Trophoblast cell (in vitro differentiated cells and primary cell): ENCODE measurements at regions not wholly inside any gene's neighbourhood (a gene's known extent, or its start where the extent isn't known, plus 50 kb on each side); places are given as distances from the start of the nearest gene placed in this dataset.

ENCODE experiments used
- DNase-seq, 2 donors: peaks; one replicate each; pipeline ENCODE4 v3.0.0-alpha.2; 2016
- H2AFZ ChIP-seq: 2 replicates; pipeline ENCODE4 v1.6.1; 2013; ENCODE audit warnings: low read length, moderate library complexity, mild to moderate bottlenecking; ENCODE audit not compliant: insufficient read depth, poor library complexity
- H2AK5ac ChIP-seq: 2 replicates; pipeline ENCODE4 v1.6.1; 2013; ENCODE audit warnings: mild to moderate bottlenecking, low read length
- H2BK120ac ChIP-seq: 2 replicates; pipeline ENCODE4 v1.6.1; 2013; ENCODE audit warnings: low read length, mild to moderate bottlenecking, moderate library complexity; ENCODE audit not compliant: insufficient read depth, poor library complexity
- H2BK12ac ChIP-seq: 2 replicates; pipeline ENCODE4 v1.6.1; 2013; ENCODE audit warnings: mild to moderate bottlenecking, low read length, moderate library complexity
- H2BK5ac ChIP-seq: 2 replicates; pipeline ENCODE4 v1.6.1; 2013; ENCODE audit warnings: low read length, low read depth, moderate library complexity, mild to moderate bottlenecking; ENCODE audit not compliant: poor library complexity
- H3K14ac ChIP-seq: 2 replicates; pipeline ENCODE4 v1.6.1; 2013; ENCODE audit warnings: mild to moderate bottlenecking, low read length
- H3K18ac ChIP-seq: 2 replicates; pipeline ENCODE4 v1.6.1; 2013; ENCODE audit warnings: mild to moderate bottlenecking, low read length
- H3K23ac ChIP-seq: 2 replicates; pipeline ENCODE4 v1.6.1; 2013; ENCODE audit warnings: low read length
- H3K27ac ChIP-seq: 2 replicates; pipeline ENCODE4 v1.5.1; 2013; ENCODE audit warnings: low read depth, mild to moderate bottlenecking, inconsistent platforms, low read length, moderate library complexity
- H3K27me3 ChIP-seq: 2 replicates; pipeline ENCODE4 v1.6.1; 2013; ENCODE audit warnings: inconsistent platforms, mild to moderate bottlenecking, low read length, moderate library complexity; ENCODE audit not compliant: insufficient read depth
- H3K36me3 ChIP-seq, 2 experiments: 1 replicate in 1 of 2; 2 replicates in 1 of 2; pipeline ENCODE4 v1.6.1; 2013; ENCODE audit warnings: low read length in 2 of 2, mild to moderate bottlenecking in 2 of 2, moderate library complexity in 1 of 2; ENCODE audit not compliant: insufficient read depth in 2 of 2, control insufficient read depth in 1 of 2
- H3K4ac ChIP-seq: 2 replicates; pipeline ENCODE4 v1.6.1; 2013; ENCODE audit warnings: low read depth, mild to moderate bottlenecking, low read length, moderate library complexity
- H3K4me1 ChIP-seq, 2 experiments: 1 replicate in 1 of 2; 2 replicates in 1 of 2; pipeline ENCODE4 v1.6.1; 2013; ENCODE audit warnings: low read length in 2 of 2, mild to moderate bottlenecking in 2 of 2, moderate library complexity in 1 of 2; ENCODE audit not compliant: insufficient read depth in 2 of 2, control insufficient read depth in 1 of 2
- H3K4me2 ChIP-seq: 2 replicates; pipeline ENCODE4 v1.6.1; 2013; ENCODE audit warnings: inconsistent platforms, mild to moderate bottlenecking, low read length, moderate library complexity
- H3K4me3 ChIP-seq: 2 replicates; pipeline ENCODE4 v1.5.1; 2013; ENCODE audit warnings: mild to moderate bottlenecking, low read depth, low read length, inconsistent platforms
- H3K79me1 ChIP-seq: one replicate; pipeline ENCODE4 v1.6.1; 2013; ENCODE audit warnings: low read length
- H3K79me2 ChIP-seq: 2 replicates; pipeline ENCODE4 v1.6.1; 2013; ENCODE audit warnings: low read length, mild to moderate bottlenecking; ENCODE audit not compliant: control insufficient read depth, insufficient read depth, poor library complexity
- H3K9ac ChIP-seq: 2 replicates; pipeline ENCODE4 v1.6.1; 2013; ENCODE audit warnings: mild to moderate bottlenecking, low read length
- H3K9me3 ChIP-seq: 2 replicates; pipeline ENCODE4 v1.6.1; 2013; ENCODE audit warnings: low read depth, mild to moderate bottlenecking, control low read depth, inconsistent platforms, low read length; ENCODE audit not compliant: insufficient read depth
- H4K12ac ChIP-seq: 2 replicates; pipeline ENCODE4 v1.6.1; 2013; ENCODE audit warnings: low read depth, mild to moderate bottlenecking, low read length, moderate library complexity
- H4K8ac ChIP-seq: 2 replicates; pipeline ENCODE4 v1.6.1; 2013; ENCODE audit warnings: low read depth, mild to moderate bottlenecking, low read length, moderate library complexity
- H4K91ac ChIP-seq: one replicate; pipeline ENCODE4 v1.6.1; 2013; ENCODE audit warnings: low read depth, mild to moderate bottlenecking, low read length, moderate library complexity
- WGBS: extraction: QIAGEN DNeasy Blood & Tissue Kit; methylation state at CpG from one replicate; pipeline ENCODE4 v1.1.7; 2013; ENCODE audit warnings: missing lambda C conversion rate; ENCODE audit not compliant: insufficient read length, insufficient coverage; ENCODE audit errors: extremely low coverage; 5-methylcytosine and 5-hydroxymethylcytosine counted together

GRCh38 chr4:20341134-20341738, 89.5 kb downstream of the SLIT2 start:
- Histone ChIP-seq H3K4me2 (no peak overlapping the region), H3K18ac (no peak overlapping the region), H3K36me3 (no peaks in the 10 kb centered on the region), H3K9ac (no peak overlapping the region), H3K4me3 (no peak overlapping the region), H3K4me1 (no peaks in the 10 kb centered on the region), H3K9me3 (no peaks in the 10 kb centered on the region), H2AFZ (no peak overlapping the region), H2BK5ac (no peak overlapping the region), H2AK5ac (no peak overlapping the region), H4K8ac (no peak overlapping the region), H4K12ac (no peak overlapping the region), H3K79me1 (no peaks in the 10 kb centered on the region), H3K27ac (no peak overlapping the region), H3K27me3 (no peaks in the 10 kb centered on the region), H3K14ac (no peak overlapping the region), H3K23ac (no peak overlapping the region), H3K79me2 (no peaks in the 10 kb centered on the region), H3K4ac (no peak overlapping the region), H4K91ac (no peak overlapping the region), H2BK12ac (no peak overlapping the region), H2BK120ac (no peak overlapping the region)
- WGBS: no CpG with 5 or more reads among the region's 5 CpGs
- no peak for DNase-seq

GRCh38 chr4:20347531-20347930, 95.8 kb downstream of the SLIT2 start:
- no peak overlapping the region for H3K4ac ChIP-seq
- H3K27me3 ChIP-seq: no peaks in the 10 kb centered on the region
- H2BK12ac ChIP-seq: no peak overlapping the region
- H2BK120ac ChIP-seq: no peak overlapping the region
- WGBS: no CpG with 5 or more reads among the region's 2 CpGs
- no peaks in the 10 kb centered on the region for H3K36me3 ChIP-seq
- H3K4me3 ChIP-seq: no peak overlapping the region
- no peaks in the 10 kb centered on the region for H3K9me3 ChIP-seq
- H3K18ac ChIP-seq: no peak overlapping the region
- H3K23ac ChIP-seq: no peak overlapping the region
- no peaks in the 10 kb centered on the region for H3K4me1 ChIP-seq
- no peak overlapping the region for H4K12ac ChIP-seq
- H3K14ac ChIP-seq: no peak overlapping the region
- H3K9ac ChIP-seq: no peak overlapping the region
- H2BK5ac ChIP-seq: no peak overlapping the region
- no peak overlapping the region for H4K8ac ChIP-seq
- no peaks in the 10 kb centered on the region for H3K79me1 ChIP-seq
- DNase-seq: peak in 1 of 2 donors; percentile 6
- H3K4me2 ChIP-seq: no peak overlapping the region
- no peak overlapping the region for H2AK5ac ChIP-seq
- no peak overlapping the region for H3K27ac ChIP-seq
- H3K79me2 ChIP-seq: no peaks in the 10 kb centered on the region
- H2AFZ ChIP-seq: no peak overlapping the region
- no peak overlapping the region for H4K91ac ChIP-seq

GRCh38 chr4:20348411-20348810, 96.7 kb downstream of the SLIT2 start:
- DNase-seq: no peak
- no peak overlapping the region for H4K12ac ChIP-seq
- H4K8ac ChIP-seq: no peak overlapping the region
- H3K18ac ChIP-seq: no peak overlapping the region
- no peaks in the 10 kb centered on the region for H3K9me3 ChIP-seq
- no peak overlapping the region for H4K91ac ChIP-seq
- no peaks in the 10 kb centered on the region for H3K79me1 ChIP-seq
- H2AFZ ChIP-seq: no peak overlapping the region
- H2BK120ac ChIP-seq: no peak overlapping the region
- no peak overlapping the region for H3K14ac ChIP-seq
- H3K4me3 ChIP-seq: no peak overlapping the region
- H2AK5ac ChIP-seq: no peak overlapping the region
- no peak overlapping the region for H3K27ac ChIP-seq
- no peaks in the 10 kb centered on the region for H3K36me3 ChIP-seq
- no peaks in the 10 kb centered on the region for H3K79me2 ChIP-seq
- H3K4me2 ChIP-seq: no peak overlapping the region
- H3K23ac ChIP-seq: no peak overlapping the region
- H3K4ac ChIP-seq: no peak overlapping the region
- H2BK12ac ChIP-seq: no peak overlapping the region
- no peak overlapping the region for H2BK5ac ChIP-seq
- H3K4me1 ChIP-seq: no peaks in the 10 kb centered on the region
- no peak overlapping the region for H3K9ac ChIP-seq
- no CpG with 5 or more reads among the region's 6 CpGs for WGBS
- no peaks in the 10 kb centered on the region for H3K27me3 ChIP-seq

- Histone ChIP-seq H3K9me3 (no peaks in the 10 kb centered on the region), H3K79me2 (no peaks in the 10 kb centered on the region)
These were observed 99.9 kb downstream of the SLIT2 start for GRCh38 chr4:20351360-20352162.

More at GRCh38 chr4:20351360-20352162, 99.9 kb downstream of the SLIT2 start:
- no peaks in the 10 kb centered on the region for H3K27me3 ChIP-seq
- no peak overlapping the region for H2BK5ac ChIP-seq
- no peak overlapping the region for H2BK12ac ChIP-seq
- H3K36me3 ChIP-seq: no peaks in the 10 kb centered on the region
- no CpG with 5 or more reads among the region's 2 CpGs for WGBS
- H3K14ac ChIP-seq: no peak overlapping the region
- H2BK120ac ChIP-seq: no peak overlapping the region
- H3K4ac ChIP-seq: no peak overlapping the region
- no peak overlapping the region for H2AK5ac ChIP-seq
- H4K91ac ChIP-seq: no peak overlapping the region
- H3K4me1 ChIP-seq: no peaks in the 10 kb centered on the region
- H3K18ac ChIP-seq: no peak overlapping the region
- no peak overlapping the region for H4K12ac ChIP-seq
- no peak overlapping the region for H3K23ac ChIP-seq
- H3K79me1 ChIP-seq: no peaks in the 10 kb centered on the region
- no peak overlapping the region for H3K27ac ChIP-seq
- no peak overlapping the region for H4K8ac ChIP-seq
- H3K4me2 ChIP-seq: no peak overlapping the region
- no peak for DNase-seq
- H3K9ac ChIP-seq: no peak overlapping the region
- H3K4me3 ChIP-seq: no peak overlapping the region
- no peak overlapping the region for H2AFZ ChIP-seq
